DOHH2 (cell line): ENCODE measurements at regions not wholly inside any gene's neighbourhood (a gene's known extent, or its start where the extent isn't known, plus 50 kb on each side); places are given as distances from the start of the nearest gene placed in this dataset.

Source experiments
- H3F3A ChIP-seq: fragments of 200-600 bp; sonication (generic), shearing (Covaris generic); 2 replicates; pipeline ENCODE4 v1.6.0; 2016; ENCODE audit warnings: antibody characterized with exemption, mild to moderate bottlenecking; ENCODE audit not compliant: control insufficient read depth, insufficient read depth
- H3K27ac ChIP-seq: fragments of 200-600 bp; sonication (generic); 2 replicates; pipeline ENCODE4 v1.5.1; 2014; ENCODE audit warnings: low read depth, mild to moderate bottlenecking, low read length, moderate library complexity
- H3K27me3 ChIP-seq: fragments of 200-600 bp; sonication (generic); 2 replicates; pipeline ENCODE4 v1.6.1; 2014; ENCODE audit warnings: mild to moderate bottlenecking, low read length, mixed read lengths; ENCODE audit not compliant: control insufficient read depth
- H3K36me3 ChIP-seq: fragments of 200-600 bp; sonication (generic); 2 replicates; pipeline ENCODE4 v1.6.1; 2014; ENCODE audit warnings: mild to moderate bottlenecking, low read length, moderate library complexity, mixed read lengths; ENCODE audit not compliant: control insufficient read depth
- H3K4me1 ChIP-seq: fragments of 200-600 bp; sonication (generic); 2 replicates; pipeline ENCODE4 v1.6.1; 2014; ENCODE audit warnings: mild to moderate bottlenecking, low read length, mixed read lengths; ENCODE audit not compliant: control insufficient read depth
- H3K4me2 ChIP-seq: fragments of 200-600 bp; sonication (generic); 2 replicates; pipeline ENCODE4 v1.6.0; 2014; ENCODE audit warnings: mild to moderate bottlenecking, low read length, moderate library complexity
- H3K4me3 ChIP-seq: fragments of 200-600 bp; sonication (generic); 2 replicates; pipeline ENCODE4 v1.5.1; 2014; ENCODE audit warnings: mild to moderate bottlenecking, low read length, mixed read lengths
- H3K79me2 ChIP-seq: fragments of 200-600 bp; sonication (generic); 2 replicates; pipeline ENCODE4 v1.6.1; 2014; ENCODE audit warnings: mild to moderate bottlenecking, low read length, mixed read lengths; ENCODE audit not compliant: control insufficient read depth
- H3K9me2 ChIP-seq: fragments of 200-600 bp; sonication (generic); replicated peaks from 2 replicates; pipeline ENCODE4 v1.6.1; 2014; ENCODE audit warnings: mild to moderate bottlenecking, low read length, mixed read lengths; ENCODE audit not compliant: control insufficient read depth
- H3K9me3 ChIP-seq: fragments of 200-600 bp; sonication (generic); 2 replicates; pipeline ENCODE4 v1.6.1; 2014; ENCODE audit warnings: antibody characterized with exemption, low read length, mixed read lengths; ENCODE audit not compliant: control insufficient read depth, insufficient read depth
- H4K20me1 ChIP-seq: fragments of 200-600 bp; sonication (generic); 2 replicates; pipeline ENCODE4 v1.6.0; 2014; ENCODE audit warnings: low read depth, mild to moderate bottlenecking, antibody characterized with exemption, low read length, moderate library complexity; ENCODE audit not compliant: control insufficient read depth, insufficient read depth
- CTCF ChIP-seq: fragments of 200-600 bp; sonication (generic); IDR thresholded peaks from one replicate; pipeline ENCODE4 v1.5.1; 2014; ENCODE audit warnings: antibody characterized with exemption, mild to moderate bottlenecking, low read depth, low read length; ENCODE audit not compliant: poor library complexity, severe bottlenecking
- EZH2phosphoT487 ChIP-seq: fragments of 200-600 bp; sonication (generic); IDR thresholded peaks from 2 replicates; pipeline ENCODE4 v1.6.1; 2017; ENCODE audit warnings: borderline replicate concordance, mild to moderate bottlenecking, antibody characterized with exemption, low read length, moderate library complexity, mixed read lengths

DNA sequence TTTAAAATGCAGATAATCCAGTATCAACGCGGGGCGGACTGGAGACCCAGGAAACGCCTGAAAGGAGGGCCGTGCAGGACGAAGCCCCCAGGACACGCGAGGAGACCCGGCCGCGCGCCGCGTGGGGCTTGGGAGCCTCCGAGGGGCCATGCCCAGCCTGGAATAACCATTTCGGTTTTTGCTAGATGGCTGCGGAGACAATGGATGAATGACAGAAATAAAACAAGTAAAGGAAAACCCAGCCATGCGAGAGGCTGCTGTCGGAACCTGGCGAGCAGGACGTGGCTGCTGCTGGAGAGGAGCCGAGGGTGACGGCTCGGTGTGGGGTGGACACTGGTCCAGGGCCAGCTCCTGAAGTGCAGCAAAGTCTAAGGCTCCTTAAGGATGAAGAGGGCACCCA lies 227.2 kb upstream of the ADARB2 start:
- no peaks in the 10 kb centered on the region for H3K27me3 ChIP-seq
- H3K79me2 ChIP-seq: no peaks in the 10 kb centered on the region
- H3K4me2 ChIP-seq: no peak overlapping the region
- no peak overlapping the region for H3K4me3 ChIP-seq
- no peaks in the 10 kb centered on the region for H3F3A ChIP-seq
- H4K20me1 ChIP-seq: no peaks in the 10 kb centered on the region
- H3K9me2 ChIP-seq: no peaks in the 10 kb centered on the region
- TF ChIP-seq EZH2phosphoT487: no peak
- no peak for TF ChIP-seq CTCF
- H3K9me3 ChIP-seq: no peaks in the 10 kb centered on the region
- no peaks in the 10 kb centered on the region for H3K4me1 ChIP-seq
- no peak overlapping the region for H3K27ac ChIP-seq
- no peaks in the 10 kb centered on the region for H3K36me3 ChIP-seq

DNA sequence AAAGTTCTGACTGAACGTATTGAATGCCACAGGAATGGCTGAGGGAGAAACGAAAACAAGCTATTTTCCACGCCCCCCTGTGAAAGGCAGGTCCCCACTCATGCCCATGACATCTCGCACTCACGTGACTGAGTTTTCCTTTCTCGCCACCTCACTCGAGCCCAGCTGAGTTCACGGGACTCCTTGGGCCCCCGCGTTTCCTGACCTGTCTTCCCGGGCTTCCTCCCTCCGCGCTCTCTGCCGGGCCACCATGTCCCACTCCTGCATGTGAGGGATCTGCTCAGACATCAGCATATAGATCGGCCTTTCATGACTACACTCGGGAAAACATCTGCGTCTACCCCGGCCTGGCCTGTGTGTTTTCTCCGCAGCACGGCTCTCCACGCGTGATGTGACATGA lies 226.0 kb upstream of the ADARB2 start:
- Histone ChIP-seq H3K4me3 (no peak overlapping the region), H3K9me3 (no peaks in the 10 kb centered on the region), H3K36me3 (no peaks in the 10 kb centered on the region), H3F3A (no peaks in the 10 kb centered on the region), H3K4me2 (no peak overlapping the region), H3K27ac (no peak overlapping the region), H3K27me3 (no peaks in the 10 kb centered on the region), H3K4me1 (no peaks in the 10 kb centered on the region), H3K79me2 (no peaks in the 10 kb centered on the region), H3K9me2 (no peaks in the 10 kb centered on the region), H4K20me1 (no peaks in the 10 kb centered on the region)
- no peak for TF ChIP-seq CTCF
- no peak for TF ChIP-seq EZH2phosphoT487

DNA sequence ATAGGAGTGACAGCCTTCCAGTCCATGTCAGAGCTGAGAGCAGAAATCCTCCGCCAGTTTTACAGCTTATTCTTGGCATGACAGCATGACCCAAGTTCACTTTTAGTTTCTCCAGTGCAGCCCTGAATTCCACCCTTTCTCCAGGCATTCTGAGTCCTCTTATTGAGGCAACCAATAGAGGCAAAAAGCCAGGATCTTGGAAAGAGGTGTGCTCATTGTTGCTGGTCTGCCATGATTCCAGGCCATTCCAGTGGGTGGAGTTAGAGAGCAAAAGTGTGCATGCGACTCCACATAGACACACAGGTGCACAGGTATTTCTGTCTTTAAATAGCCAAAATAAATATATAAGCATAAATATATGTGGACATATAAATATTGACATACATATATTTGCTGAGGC lies 224.7 kb upstream of the ADARB2 start:
- no peaks in the 10 kb centered on the region for H3K4me1 ChIP-seq
- H3F3A ChIP-seq: no peaks in the 10 kb centered on the region
- H3K27ac ChIP-seq: no peak overlapping the region
- no peak overlapping the region for H3K4me3 ChIP-seq
- H3K36me3 ChIP-seq: no peaks in the 10 kb centered on the region
- TF ChIP-seq CTCF (peak; percentile 31), EZH2phosphoT487 (no peak)
- no peaks in the 10 kb centered on the region for H3K9me2 ChIP-seq
- H3K9me3 ChIP-seq: no peaks in the 10 kb centered on the region
- no peaks in the 10 kb centered on the region for H3K27me3 ChIP-seq
- H3K79me2 ChIP-seq: no peaks in the 10 kb centered on the region
- no peak overlapping the region for H3K4me2 ChIP-seq
- H4K20me1 ChIP-seq: no peaks in the 10 kb centered on the region

DNA sequence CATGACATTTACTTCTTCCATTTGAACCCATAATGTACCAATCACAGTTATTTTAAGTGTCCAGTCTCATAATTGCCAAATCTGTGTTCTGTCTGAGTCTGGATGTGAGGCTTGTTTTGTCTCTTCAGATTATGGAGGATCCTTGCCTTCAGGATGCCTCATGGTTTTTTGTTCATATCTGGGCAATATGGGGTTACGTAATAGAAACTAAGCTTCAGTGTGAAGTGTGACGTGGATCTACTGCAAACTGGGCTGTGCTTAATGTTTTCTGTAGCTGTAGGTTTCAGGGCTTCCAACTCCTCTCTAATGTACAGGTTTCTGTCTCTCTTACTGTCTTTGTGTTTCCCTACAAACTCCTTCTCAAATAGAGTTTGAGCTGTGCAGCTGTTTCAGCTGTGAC lies 223.7 kb upstream of the ADARB2 start:
- Histone ChIP-seq H3F3A (no peaks in the 10 kb centered on the region), H3K9me2 (no peaks in the 10 kb centered on the region), H4K20me1 (no peaks in the 10 kb centered on the region), H3K4me1 (no peaks in the 10 kb centered on the region), H3K27me3 (no peaks in the 10 kb centered on the region), H3K36me3 (no peaks in the 10 kb centered on the region), H3K4me2 (no peak overlapping the region), H3K79me2 (no peaks in the 10 kb centered on the region), H3K4me3 (no peak overlapping the region), H3K9me3 (no peaks in the 10 kb centered on the region), H3K27ac (no peak overlapping the region)
- TF ChIP-seq EZH2phosphoT487: no peak
- no peak for TF ChIP-seq CTCF
